ENCODE measurements at regions not wholly inside any gene's neighbourhood (a gene's known extent, or its start where the extent isn't known, plus 50 kb on each side); places are given as distances from the start of the nearest gene placed in this dataset.
A peak's percentile ranks its signal among the peaks of the same experiment; 100 is the strongest.
"Not testable (repeated sequence)": the region's sequence is repeated elsewhere in the genome, so short reads cannot be mapped to it uniquely, and the experiment has no call there.

DNA sequence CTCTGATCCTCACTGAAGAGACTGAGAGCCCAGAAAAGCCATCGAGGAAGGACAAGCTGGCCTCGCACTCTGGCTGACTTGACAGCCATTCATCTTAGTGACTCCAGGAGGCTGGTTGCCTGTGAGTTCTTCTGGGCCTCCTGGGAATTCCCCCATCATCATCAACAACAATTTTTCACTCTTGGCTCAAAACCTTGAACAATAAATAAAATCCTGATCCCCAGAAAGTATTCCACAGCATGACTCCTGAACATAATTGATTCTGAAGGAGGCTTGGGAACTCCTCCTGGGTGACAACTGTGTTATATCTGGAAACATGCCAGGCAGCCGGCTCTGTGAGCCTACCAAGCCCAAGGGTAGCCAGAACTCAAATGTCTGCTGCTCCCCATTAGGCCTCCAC, 188.6 kb downstream of the SHQ1 start:
- DNase-seq: no peak

DNA sequence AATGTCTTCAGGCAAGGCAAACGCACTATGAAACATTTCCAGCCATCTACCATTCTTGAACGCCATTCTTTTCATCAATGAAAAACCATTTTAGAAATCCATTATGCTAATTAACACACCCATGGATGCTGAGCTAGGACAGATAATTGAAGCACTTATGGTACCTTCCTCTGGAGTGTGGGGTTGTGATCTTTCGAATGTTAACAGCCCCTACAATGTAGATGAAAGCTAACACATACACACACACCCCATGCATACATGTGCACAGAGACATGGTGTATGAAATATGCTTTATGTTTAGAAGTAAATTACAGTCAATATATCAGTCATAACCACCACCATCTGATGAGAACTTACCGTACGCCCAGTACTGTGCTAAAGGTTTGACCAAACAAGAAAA, 189.1 kb downstream of the SHQ1 start:
- DNase-seq: no peak

DNA sequence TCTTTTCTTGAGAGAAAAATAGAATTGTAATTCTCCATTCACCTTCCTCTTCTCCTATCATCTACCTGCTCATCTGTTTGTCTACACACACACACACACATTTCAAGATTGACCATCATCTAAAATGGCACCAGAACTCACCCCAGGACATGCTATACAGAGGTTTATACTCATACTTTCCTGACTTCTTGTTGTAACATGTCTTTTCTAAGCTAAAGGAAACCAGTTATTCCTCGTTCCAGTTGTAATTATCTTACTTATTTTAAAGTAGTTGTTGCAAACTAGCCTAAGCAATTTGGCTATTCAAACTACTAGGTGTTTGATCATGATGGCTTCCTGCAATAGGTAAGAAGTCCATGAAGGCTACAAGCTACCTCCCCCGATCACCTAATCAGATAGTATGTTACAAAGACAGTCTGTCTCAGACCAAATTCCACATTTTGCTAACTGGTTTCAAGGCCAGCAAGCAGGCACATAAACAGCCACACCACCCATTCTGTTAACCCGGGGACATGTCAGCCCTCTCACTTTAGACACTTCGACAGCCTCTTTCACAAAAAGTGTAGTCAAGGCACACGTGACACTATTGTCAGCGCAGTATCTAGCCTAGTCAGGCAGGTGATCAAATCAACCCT, 189.7 kb downstream of the SHQ1 start:
- no peak for DNase-seq

DNA sequence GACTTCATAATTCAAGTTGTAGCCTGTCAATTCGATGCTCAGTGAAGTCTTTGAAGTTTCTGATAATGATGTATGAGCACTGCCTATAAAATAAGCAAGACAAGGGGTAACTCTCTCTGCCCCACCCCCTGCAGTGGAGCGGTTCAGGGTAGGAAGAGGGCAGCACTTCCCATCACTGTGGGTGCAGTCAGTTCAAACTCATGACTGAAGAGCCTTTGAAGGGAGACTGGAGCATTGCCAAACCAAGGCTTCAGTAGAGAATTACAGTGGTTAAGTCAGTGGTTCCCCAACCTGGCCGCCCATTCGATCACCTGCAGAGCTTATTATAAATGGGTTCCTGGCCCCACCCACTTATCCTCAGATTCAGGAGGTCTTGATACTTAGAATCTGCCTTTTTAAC, 190.6 kb downstream of the SHQ1 start:
- DNase-seq: peak in 1 of 2 experiments; percentile 18

DNA sequence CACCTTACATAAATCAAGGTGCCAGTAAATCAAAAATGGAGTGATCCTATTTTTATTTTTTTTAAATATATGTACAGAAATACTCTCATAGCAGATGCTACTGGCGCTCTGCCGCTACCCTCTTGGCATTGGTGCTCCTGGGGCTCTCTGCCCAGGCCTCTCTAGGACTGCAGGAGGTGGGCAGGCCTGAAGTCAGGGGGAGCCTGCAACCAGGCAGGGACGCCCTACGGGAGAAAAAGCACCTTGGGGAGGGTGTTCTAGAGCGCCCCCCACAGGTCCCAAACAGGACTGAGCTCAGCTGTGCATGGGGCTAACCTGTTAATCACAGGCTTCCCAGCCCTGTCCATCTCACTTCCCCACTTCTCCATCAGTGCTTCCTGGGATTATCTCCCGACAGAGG, 192.5 kb downstream of the SHQ1 start:
- DNase-seq: no peak

DNA sequence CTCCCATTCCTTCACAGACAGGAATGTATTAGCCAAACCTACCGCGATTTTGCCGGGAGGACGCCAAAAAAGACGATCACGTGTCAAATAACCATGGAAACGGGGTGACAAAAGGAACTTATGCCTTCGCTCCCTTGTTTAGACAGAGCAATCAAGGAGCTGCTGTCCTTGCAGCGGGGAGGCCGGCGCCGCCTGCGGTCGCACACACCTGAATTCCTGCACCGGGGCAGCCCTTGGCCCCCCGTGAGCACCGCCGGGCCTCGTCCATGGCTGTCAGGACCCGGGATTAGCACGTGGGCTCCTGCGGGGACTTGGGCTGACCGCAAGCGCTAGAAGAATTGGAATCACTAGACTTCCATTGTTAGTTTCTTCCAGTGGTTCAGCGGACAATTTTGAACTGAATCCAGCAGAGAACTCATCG, 193.1 kb downstream of the SHQ1 start:
- DNase-seq: no peak

DNA sequence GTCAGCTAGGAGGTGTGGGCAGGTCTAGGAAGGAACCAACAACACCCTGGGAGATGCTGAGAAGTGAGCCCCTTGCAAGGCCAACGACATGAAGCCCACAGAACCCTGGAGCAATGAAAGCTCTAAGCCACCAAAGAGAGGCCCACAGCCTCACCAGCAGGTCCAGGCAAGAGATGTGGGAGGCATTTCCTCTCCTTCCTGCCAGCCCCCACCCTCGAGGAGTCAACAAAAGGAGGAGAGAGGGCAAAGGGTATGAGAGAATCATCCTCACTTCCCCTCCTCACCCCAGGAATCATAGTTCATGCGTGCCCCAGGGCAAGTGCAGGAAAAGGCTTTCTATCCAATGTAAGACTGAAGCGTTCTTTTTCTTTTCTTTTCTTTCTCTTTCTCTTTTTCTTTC, 195.8 kb downstream of the SHQ1 start:
- no peak for DNase-seq

DNA sequence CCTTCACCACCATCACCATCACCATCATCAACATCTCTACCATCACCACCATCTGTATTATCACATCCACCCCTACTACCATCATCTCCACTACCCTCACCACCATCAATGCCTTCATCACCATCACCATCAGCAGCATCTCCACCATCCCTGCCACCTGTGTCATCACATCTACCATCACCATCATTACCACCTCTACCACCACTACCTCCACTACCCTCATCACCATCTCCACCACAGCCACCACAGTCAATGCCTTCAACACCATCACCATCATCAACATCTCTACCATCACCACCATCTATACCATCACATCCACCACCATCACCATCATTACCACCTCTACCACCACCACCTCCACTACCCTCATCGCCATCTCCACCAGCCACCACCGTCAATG, 196.7 kb downstream of the SHQ1 start:
- no peak for DNase-seq

DNA sequence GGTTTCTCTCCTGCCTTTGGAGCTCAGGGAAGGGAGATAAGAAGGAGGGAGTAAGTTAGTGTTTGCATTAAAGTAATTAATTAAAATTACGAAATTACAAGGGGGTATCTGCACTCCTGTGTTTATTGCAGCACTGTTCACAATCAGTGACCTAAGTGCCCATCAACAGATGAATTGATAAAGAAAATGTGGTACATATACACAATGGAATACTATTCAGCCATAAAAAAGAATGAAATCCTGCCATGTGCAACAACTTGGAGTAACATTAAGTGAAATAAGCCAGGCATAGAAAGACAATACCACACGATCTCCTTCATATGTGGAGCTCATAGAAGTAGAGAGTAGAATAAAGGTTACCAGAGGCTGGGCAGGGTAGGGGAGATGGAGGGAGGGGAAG, 202.0 kb downstream of the SHQ1 start:
- DNase-seq: no peak

DNA sequence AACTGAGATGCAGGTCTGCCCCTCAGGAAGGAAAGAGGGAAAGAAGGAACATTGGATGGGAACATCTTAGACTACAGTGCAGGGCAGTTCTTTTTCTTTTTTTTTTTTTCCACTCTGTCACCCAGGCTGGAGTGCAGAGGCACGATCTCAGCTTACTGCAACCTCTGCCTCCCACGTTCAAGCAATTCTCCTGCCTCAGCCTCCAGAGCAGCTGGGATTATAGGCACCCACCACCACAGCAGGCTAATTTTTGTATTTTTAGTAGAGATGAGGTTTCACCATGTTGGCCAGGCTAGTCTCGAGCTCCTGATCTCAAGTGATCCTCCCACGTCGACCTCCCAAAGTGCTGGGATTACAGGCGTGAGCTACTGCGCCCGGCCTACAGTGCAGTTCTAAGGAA, 204.6 kb downstream of the SHQ1 start:
- DNase-seq: not testable (repeated sequence)

DNA sequence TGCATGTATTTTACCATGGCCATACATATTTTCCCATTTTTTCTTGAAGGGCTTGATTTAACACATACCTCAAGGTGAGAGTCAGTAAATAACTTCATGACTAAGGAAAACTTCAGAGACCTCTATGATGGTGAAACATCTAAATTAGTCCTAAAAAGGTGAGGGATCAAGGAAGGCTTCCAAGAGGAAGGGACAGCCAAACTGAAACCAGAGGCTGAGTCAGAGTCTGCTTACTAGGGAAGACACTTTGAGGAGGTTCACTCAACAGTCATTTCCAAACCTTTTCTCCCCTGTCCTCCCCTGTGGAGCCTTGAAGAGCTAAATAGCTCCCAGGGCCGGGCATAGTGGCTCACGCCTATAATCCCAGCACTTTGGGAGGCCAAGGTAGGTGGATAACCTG, 206.6 kb downstream of the SHQ1 start:
- no peak for DNase-seq

DNA sequence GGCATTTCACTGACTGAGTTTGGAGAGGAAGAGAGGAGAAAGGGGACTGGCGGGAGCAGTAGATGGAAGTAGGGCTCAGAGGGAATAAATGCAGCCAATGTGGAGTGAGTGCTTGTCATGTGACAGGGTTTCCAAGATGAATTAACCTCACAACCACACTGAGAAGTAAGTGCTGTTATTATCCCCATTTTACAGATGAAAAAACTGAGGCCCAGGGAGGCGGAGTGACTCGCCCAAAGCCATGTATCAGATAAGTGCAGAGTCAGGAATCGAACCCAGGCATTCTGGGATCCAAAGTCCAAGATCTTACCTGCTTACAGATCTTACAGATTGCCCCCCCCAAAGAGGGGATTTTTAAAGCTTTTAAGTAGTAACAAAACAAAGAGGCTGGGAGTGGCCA, 207.2 kb downstream of the SHQ1 start:
- DNase-seq: no peak

DNA sequence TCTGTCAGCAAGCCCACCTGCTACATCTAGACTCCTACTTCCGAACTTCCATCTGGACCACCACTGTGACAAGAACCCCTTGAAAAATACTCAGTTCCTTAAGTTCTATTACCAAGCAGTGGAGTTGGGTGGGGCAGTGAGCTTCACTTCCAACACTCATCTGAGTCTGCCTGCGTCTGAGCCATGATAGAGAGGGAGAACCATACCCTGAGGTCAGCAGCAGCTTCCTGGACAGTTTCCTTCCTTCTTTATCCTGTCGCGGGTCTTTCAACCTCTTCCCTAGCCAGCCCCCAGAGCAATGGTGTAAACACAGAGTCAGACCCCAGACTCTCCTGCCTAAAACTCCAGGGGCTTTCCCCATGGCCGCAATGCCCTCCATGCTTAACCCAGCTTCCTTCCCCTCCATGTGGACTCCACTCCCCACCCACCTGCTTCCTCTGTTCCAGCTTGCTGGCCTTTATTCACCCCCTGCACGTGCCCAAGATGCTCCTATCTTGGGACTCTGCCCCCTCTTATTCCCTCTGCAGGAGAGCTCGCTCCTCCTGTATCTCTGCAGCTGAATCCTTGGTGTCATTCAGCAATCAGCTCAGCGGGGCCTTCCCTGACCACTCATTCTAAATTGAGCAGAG, 211.2 kb downstream of the SHQ1 start:
- no peak for DNase-seq

DNA sequence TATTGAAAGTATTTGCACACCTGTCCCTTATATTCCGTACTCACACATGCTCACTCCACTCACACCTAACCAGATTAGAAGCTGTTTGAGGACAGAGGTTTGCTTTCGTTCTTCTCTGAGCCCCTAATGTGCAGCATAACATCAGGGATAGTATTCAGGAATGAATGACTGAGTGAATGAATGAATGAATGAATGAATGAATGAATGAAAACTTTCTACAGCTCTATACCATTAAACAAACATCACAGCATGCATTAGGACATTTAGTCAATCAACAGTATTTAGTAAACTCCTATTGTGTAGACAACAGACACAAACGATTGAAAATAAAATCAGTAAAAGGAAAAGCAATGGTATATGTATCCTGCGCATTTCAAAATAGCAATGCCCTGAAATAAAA, 212.7 kb downstream of the SHQ1 start:
- DNase-seq: no peak

DNA sequence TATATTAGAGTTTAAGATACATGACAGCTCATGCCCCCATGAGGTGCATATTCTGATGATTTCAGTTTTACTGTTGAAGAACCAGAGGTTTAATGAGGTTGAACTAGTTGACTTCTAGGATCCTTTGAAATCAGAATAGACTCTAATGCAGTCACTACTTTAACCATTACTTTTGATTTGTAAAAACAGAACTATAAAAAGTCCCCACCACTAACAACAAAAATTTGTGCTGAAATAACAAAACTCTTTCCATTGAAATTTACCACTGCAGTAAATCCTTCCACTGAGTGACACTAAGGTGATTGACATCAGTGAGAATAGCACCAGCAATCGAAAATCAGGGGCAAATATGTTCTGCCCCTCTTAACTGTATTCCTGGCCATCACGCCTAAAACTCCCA, 214.1 kb downstream of the SHQ1 start:
- no peak for DNase-seq

DNA sequence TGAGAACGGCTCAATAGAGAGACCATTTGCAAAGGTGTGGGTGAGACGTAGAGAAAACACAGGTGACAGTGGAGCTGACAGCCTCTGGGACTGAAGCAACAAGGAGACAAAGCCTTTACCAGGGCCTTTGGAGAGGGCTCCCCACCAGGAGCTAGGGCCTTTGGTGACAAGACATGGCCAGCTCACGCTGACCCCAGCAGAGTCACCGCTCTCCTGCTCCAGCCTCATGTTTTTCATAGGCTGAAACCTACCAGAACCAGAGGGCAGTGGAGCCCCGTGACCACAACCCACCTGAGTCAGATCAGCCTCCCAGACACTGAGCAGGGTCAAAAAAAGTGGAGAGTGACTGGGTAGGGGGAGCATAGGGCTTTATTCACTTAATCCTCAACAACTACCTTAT, 214.7 kb downstream of the SHQ1 start:
- DNase-seq: no peak

DNA sequence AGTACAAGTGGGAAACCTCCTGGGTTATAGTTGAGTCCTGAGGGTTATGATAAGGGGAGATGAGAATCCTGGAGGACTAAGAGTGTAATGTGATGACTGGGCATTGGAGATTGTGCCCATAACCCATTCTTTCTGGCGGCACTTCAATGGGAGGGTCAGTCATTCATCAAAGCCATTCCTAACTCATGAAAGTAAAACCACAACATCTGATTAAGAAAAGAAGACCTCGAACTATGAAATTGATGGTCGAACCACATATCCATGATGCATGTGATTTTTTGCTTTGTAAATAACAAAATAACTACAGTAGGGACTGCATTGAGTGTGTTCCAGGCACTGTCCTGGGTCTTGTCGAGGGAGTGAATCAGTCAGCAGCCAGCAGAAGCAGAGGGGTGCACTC, 215.1 kb downstream of the SHQ1 start:
- DNase-seq: no peak

DNA sequence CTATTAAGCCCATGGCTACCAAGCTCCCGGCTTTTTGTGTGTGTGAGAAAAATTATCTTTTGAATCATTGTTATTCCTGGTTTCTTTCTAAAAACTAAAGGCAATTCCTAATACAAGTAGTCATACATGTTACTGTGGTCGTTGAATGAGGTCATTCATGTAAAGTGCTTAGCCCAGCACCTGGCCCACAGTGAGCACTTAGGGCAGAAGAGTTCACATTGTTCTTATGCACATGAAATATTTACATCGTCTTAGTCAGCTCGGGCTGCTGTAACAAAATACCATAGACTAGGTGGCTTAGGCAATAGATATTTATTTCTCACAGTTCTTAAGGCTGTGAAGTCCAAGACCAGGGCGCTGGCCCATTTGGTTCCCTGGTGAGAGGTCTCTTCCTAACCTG, 216.1 kb downstream of the SHQ1 start:
- no peak for DNase-seq

DNA sequence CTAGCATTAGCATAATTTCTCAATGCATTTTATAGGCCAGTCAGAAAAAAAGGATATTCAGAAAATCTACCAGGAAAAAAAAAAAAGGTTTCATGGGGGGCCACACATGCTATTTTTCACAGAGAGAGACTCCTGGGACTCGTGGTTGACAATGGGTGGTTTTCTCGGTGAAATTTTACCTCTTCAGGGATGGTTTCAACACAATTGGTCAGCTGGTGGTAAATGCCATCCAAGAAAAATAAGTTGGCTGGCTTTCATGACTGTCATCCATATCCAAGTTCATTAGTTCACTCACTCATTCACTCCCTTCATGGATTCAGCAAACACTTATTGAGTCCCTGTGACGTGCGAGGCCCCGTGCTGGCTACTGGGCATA, 217.3 kb downstream of the SHQ1 start:
- DNase-seq: peak in 1 of 2 experiments; percentile 21

DNA sequence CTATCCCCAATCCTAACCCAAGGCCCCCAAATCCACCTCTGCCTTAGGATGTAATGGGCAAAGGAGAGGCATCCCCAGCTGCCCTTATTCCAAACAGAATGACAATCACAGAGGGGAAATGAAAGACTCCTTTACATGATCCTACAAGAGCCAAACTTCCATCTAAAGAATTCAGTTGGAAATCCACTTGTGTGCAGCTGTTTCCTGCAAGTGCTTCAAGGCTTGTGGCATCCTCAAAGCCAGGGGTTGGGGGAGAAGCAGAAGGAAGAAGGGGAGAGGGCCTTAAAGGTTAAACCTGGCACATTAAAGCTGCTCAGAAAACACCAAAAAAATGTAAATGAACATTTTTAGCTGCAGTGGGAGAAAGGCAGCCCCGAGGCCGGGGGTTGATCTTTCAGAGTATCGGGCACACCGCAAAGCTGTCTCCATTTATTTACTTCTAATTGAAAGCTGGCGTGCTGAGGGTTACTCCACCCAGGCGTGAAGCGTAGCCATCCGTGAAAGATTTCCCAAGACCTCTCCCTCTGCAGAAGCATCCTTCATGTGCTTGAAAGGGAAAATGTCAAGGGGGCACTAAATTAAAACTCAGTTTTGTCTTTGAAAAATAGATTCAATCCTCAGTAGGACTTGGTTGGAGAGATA, 217.8 kb downstream of the SHQ1 start:
- no peak for DNase-seq

DNA sequence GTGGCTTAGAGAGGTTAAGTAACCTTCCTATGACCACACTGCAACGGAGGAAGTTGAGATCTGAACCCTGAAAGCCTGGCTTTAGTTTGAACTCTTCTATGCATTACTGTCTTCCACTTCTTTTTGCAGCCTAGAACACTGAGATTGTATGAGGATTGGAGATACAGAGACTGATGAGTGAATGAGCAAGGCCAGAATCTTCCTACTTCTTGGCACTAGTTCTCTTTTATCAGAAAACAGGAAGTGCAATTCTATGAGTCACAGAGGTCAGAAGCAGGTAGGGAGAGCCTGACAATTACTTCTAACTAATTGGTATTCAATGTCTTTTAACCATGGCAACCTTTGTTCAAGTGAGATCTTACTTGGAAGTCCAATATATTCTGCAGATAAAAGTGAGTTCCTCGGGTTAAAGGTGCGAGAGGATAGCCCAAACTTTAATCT, 219.0 kb downstream of the SHQ1 start:
- no peak for DNase-seq

DNA sequence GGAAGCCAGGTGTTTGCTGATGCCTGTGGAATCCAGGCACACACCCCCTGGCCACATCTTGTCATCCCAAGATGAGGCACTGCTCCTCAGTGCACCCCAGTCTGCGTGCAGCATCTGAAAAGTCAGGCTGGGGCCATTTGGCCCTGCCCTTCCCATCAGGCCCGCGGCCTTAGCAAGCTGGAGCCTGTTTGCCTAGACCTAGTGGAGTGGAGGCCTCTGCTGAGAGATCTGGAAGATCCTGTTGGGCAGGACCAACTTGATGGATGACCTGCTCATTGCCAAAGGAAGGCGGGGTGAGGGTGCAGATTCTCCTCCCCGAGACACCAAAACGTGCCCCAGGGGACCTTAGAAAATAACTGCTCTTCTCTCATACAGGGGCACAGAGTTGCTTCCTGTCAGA, 220.2 kb downstream of the SHQ1 start:
- no peak for DNase-seq

DNA sequence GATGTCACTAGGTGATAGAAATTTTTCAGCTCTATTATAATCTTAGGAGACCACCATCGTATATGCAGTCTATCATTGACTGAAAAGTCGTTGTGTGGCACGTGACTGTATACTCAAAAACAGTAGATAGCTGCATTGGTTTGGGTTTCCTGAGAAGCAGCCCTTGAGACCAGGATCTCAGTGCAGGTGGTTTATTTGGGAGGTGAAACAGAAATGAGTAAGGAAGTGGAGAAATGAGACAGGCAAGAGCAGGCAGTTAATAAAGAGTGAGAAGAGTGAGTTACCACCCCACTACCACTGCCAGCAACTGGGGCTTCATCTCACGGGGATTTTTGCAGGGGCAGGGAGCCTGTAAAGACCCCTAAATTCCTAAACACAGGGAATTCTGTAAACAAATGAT, 221.0 kb downstream of the SHQ1 start:
- no peak for DNase-seq

DNA sequence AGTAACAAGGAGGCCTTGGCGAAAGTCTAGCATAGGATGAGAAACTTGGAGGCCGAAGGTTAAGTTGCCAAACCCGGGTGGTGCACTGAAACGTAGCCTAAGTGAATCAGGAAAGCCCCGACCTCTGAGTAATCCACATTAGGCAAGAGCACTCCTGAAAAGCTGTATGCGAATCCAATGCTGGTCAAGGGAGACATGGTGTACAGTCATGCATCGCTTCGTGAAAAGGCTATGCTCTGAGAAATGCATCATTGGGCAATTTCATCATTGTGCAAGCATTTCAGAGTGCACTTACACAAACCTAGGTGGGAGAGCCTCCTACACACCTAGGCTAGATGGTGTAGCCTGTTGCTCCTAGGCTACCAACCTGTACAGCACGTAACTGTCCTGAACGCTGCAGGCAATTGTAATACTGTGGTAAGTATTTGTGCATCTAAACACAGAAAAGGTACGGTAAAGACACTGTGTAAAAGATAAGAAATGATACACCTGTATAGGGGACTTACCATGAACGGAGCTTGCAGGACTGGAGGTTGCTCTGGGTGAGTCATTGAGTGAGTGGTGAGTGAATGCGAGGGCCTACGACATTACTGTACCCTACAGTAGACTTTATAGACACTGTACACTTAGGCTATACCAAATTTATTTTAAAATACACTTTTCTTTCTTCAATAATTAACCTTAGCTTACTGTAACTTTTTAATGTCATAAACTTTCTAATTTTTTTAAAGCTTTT, 222.5 kb downstream of the SHQ1 start:
- no peak for DNase-seq

Measured in SHP77 (cell line).